ENCODE measurements at regions not wholly inside any gene's neighbourhood (a gene's known extent, or its start where the extent isn't known, plus 50 kb on each side); places are given as distances from the start of the nearest gene placed in this dataset. TPM values are rescaled to one million over a fixed set of nuclear protein-coding genes. Genes with fewer than 3 reads are reported as not detected.

Small RNA genes in the stretch of these regions (small RNA-seq; reads per million reads assigned to genes)
- gene AC103996.1: not detected
- not detected for gene AC112693.2
